ENCODE measurements at regions not wholly inside any gene's neighbourhood (a gene's known extent, or its start where the extent isn't known, plus 50 kb on each side); places are given as distances from the start of the nearest gene placed in this dataset.

GRCh38 chr4:133598779-133599178 is 449.7 kb downstream of the PCDH10 start:
- TF ChIP-seq CTCF (IDR thresholded peaks at IDR 0.05; ENCODE audit: insufficient read depth, low read depth, low read length) (no peak), EZH2 (IDR thresholded peaks at IDR 0.05; ENCODE audit: insufficient read depth, low read length) (no peak)
